ENCODE measurements at regions not wholly inside any gene's neighbourhood (a gene's known extent, or its start where the extent isn't known, plus 50 kb on each side); places are given as distances from the start of the nearest gene placed in this dataset.
"Not testable (repeated sequence)": the region's sequence is repeated elsewhere in the genome, so short reads cannot be mapped to it uniquely, and the experiment has no call there.

DNA sequence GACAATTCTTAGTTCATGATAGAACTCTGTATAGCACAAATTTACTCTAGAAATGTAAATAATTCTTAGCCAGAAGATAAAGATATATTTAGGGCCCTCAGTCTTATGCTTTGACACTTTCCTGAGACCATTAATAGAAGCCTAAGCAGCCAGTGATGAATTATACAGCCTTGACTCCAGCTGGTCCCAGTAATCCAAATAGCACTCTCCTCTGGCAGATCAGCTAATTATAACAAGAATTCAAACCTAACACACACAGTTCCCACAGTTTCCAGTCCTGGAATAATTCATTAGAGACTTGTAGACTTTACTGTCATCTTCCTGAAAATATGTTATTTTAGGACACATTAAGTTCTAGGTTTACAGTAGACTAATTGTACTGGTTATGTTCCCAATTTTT lies 50.4 kb downstream of the SHOC1 start:
- no peaks in the 10 kb centered on the region for H3K27me3 Mint-ChIP-seq (ENCODE audit: insufficient read depth, unreplicated experiment)
- POLR2A ChIA-PET: interaction anchor here (0.6 to 4.2 kb wide), 18 partner anchors 8 to 973 kb away, joined by 3 to 17 read pairs (median 5); partner anchors contain the start of genes DNAJC25, GNG10, HSDL2 and UGCG

DNA sequence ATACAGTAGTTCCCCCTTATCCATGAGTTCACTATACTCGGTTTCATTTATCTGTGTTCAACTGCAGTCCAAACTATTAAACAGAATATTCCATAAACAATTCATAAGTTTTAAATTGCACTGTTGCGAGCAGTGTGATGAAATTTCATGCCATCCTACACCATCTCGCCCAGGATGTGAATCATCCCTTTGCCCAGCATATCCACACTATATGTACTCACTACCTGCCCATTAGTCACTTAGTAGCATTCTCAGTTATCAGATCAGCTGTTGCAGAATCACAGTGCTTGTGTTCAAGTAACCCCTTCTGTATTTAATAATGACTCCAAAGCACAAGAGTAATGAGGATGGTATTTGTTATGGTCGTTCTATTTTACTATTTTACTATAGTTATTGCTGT lies 51.5 kb downstream of the SHOC1 start:
- TF ChIP-seq, protein P1, sequence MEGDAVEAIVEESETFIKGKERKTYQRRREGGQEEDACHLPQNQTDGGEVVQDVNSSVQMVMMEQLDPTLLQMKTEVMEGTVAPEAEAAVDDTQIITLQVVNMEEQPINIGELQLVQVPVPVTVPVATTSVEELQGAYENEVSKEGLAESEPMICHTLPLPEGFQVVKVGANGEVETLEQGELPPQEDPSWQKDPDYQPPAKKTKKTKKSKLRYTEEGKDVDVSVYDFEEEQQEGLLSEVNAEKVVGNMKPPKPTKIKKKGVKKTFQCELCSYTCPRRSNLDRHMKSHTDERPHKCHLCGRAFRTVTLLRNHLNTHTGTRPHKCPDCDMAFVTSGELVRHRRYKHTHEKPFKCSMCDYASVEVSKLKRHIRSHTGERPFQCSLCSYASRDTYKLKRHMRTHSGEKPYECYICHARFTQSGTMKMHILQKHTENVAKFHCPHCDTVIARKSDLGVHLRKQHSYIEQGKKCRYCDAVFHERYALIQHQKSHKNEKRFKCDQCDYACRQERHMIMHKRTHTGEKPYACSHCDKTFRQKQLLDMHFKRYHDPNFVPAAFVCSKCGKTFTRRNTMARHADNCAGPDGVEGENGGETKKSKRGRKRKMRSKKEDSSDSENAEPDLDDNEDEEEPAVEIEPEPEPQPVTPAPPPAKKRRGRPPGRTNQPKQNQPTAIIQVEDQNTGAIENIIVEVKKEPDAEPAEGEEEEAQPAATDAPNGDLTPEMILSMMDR (IDR thresholded peaks at IDR 0.05; ENCODE audit: unreplicated experiment): no peak
- ChIA-PET CTCF (interaction anchor here (0.6 to 1.8 kb wide), 6 partner anchors 12 to 355 kb away, joined by 3 to 7 read pairs (median 4); partner anchors contain the start of gene GNG10), POLR2A (interaction anchor here (0.8 to 4.2 kb wide), 23 partner anchors 10 to 974 kb away, joined by 3 to 17 read pairs (median 4); partner anchors contain the start of genes DNAJC25, GNG10, HSDL2 and UGCG)
- no TSS peak for BruUV-seq (replicated peaks)
- intact Hi-C loops (cut with micrococcal nuclease): loop anchor here (2.0 kb wide), 1 partner anchor 144 kb away; the partner anchor contains the start of gene PTGR1
- no peaks in the 10 kb centered on the region for H3K36me3 Mint-ChIP-seq (ENCODE audit: insufficient read depth, unreplicated experiment)
- peak; percentile 94 for DNase-seq (ENCODE audit: unreplicated experiment)
- H3K4me1 Mint-ChIP-seq (ENCODE audit: insufficient read depth, unreplicated experiment): peaks cover 17% of the 10 kb centered on the region
- H3K27ac Mint-ChIP-seq (ENCODE audit: low read depth, unreplicated experiment): peak overlapping the region; percentile 99
- H3K9me3 Mint-ChIP-seq (ENCODE audit: unreplicated experiment): no peaks in the 10 kb centered on the region
- peak overlapping the region; percentile 53 for H3K4me3 Mint-ChIP-seq (ENCODE audit: unreplicated experiment)
- no peaks in the 10 kb centered on the region for H3K27me3 Mint-ChIP-seq (ENCODE audit: insufficient read depth, unreplicated experiment)

More for the DNA sequence above, 50.4 kb downstream of the SHOC1 start:
- CTCF ChIA-PET: interaction anchor here (1.1 to 1.6 kb wide), 4 partner anchors 123 to 354 kb away, joined by 3 to 7 read pairs (median 3); no protein-coding TSS in a partner anchor
- TF ChIP-seq, protein P1 (IDR thresholded peaks at IDR 0.05; ENCODE audit: unreplicated experiment): no peak
- peaks cover 23% of the 10 kb centered on the region for H3K4me1 Mint-ChIP-seq (ENCODE audit: insufficient read depth, unreplicated experiment)
- H3K36me3 Mint-ChIP-seq (ENCODE audit: insufficient read depth, unreplicated experiment): no peaks in the 10 kb centered on the region
- intact Hi-C loops (cut with micrococcal nuclease): no loop called here
- no peak for DNase-seq (ENCODE audit: unreplicated experiment)
- no TSS peak for BruUV-seq (replicated peaks)
- peak overlapping the region; percentile 99 for H3K27ac Mint-ChIP-seq (ENCODE audit: low read depth, unreplicated experiment)
- H3K9me3 Mint-ChIP-seq (ENCODE audit: unreplicated experiment): peaks cover 6% of the 10 kb centered on the region
- H3K4me3 Mint-ChIP-seq (ENCODE audit: unreplicated experiment): no peak overlapping the region

DNA sequence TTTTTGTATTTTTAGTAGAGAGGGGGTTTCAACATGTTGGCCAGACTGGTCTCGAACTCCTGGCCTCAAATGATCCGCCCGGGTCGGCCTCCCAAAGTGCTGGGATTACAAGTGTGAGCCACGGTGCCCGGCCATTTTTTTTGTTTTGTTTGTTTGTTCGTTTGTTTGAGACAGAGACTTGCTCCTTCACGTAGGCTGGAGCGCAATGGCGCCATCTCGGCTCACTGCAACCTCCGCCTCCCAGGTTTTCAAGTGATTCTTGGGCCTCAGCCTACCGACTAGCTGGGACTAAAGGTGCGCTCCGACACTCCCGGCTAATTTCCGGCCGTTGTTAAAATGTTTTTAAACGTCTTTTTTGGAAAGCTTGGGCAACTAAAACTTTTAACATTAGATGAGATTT lies 54.0 kb downstream of the SHOC1 start:
- DNase-seq (ENCODE audit: unreplicated experiment): no peak
- TF ChIP-seq, protein P1 (IDR thresholded peaks at IDR 0.05; ENCODE audit: unreplicated experiment): no peak
- Mint-ChIP-seq H3K4me3 (ENCODE audit: unreplicated experiment) (no peak overlapping the region), H3K36me3 (ENCODE audit: insufficient read depth, unreplicated experiment) (peaks cover 3% of the 10 kb centered on the region), H3K9me3 (ENCODE audit: unreplicated experiment) (no peaks in the 10 kb centered on the region), H3K27me3 (ENCODE audit: insufficient read depth, unreplicated experiment) (no peaks in the 10 kb centered on the region), H3K4me1 (ENCODE audit: insufficient read depth, unreplicated experiment) (peaks cover 17% of the 10 kb centered on the region), H3K27ac (ENCODE audit: low read depth, unreplicated experiment) (no peak overlapping the region)
- intact Hi-C loops (cut with micrococcal nuclease): no loop called here
- CTCF ChIA-PET: interaction anchor here (0.7 kb wide), 1 partner anchor 223 kb away, joined by 4 read pairs; no protein-coding TSS in a partner anchor
- no TSS peak for BruUV-seq (replicated peaks)
- POLR2A ChIA-PET: interaction anchor here (0.7 to 3.6 kb wide), 3 partner anchors 12 to 109 kb away, joined by 3 to 15 read pairs (median 5); partner anchors contain the start of gene DNAJC25

DNA sequence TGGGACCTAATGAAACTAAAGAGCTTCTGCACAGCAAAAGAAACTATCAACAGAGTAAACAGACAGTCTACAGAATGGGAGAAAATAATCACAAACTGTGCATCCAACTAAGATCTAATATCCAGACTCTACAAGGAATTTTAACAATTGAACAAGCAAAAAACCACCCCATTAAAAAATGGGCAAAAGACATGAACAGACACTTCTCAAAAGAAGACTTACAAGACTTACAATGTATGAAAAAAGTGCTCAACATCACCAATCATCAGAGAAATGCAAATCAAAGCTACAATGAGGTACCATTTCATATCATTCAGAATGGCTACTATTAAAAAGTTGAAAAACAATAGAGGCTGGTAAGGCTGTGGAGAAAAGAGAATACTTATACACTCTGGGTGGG lies 58.0 kb downstream of the SHOC1 start:
- Mint-ChIP-seq H3K27me3 (ENCODE audit: insufficient read depth, unreplicated experiment) (no peaks in the 10 kb centered on the region), H3K4me1 (ENCODE audit: insufficient read depth, unreplicated experiment) (no peaks in the 10 kb centered on the region), H3K27ac (ENCODE audit: low read depth, unreplicated experiment) (no peak overlapping the region), H3K9me3 (ENCODE audit: unreplicated experiment) (peaks cover 5% of the 10 kb centered on the region), H3K36me3 (ENCODE audit: insufficient read depth, unreplicated experiment) (peaks cover 6% of the 10 kb centered on the region), H3K4me3 (ENCODE audit: unreplicated experiment) (no peak overlapping the region)
- no peak for DNase-seq (ENCODE audit: unreplicated experiment)
- no TSS peak for BruUV-seq (replicated peaks)
- TF ChIP-seq, protein P1 (IDR thresholded peaks at IDR 0.05; ENCODE audit: unreplicated experiment): no peak
- intact Hi-C loops (cut with micrococcal nuclease): no loop called here
- ChIA-PET POLR2A (no interaction called here), CTCF (no interaction called here)

DNA sequence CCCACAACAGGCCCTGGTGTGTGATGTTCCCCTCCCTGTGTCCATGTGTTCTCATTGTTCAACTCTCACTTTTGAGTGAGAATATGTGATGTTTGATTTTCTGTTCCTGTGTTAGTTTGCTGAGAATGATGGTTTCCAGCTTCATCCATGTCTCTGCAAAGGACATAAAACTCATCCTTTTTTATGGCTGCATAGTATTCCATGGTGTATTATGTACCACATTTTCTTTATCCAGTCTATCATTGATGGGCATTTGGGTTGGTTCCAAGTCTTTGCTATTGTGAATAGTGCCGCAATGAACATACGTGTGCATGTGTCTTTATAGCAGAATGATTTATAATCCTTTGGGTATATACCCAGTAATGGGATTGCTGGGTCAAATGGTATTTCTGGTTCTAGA lies 59.4 kb downstream of the SHOC1 start:
- H3K27me3 Mint-ChIP-seq (ENCODE audit: insufficient read depth, unreplicated experiment); H3K9me3 Mint-ChIP-seq (ENCODE audit: unreplicated experiment); BruUV-seq (replicated peaks); DNase-seq (ENCODE audit: unreplicated experiment); H3K27ac Mint-ChIP-seq (ENCODE audit: low read depth, unreplicated experiment); H3K4me1 Mint-ChIP-seq (ENCODE audit: insufficient read depth, unreplicated experiment); H3K4me3 Mint-ChIP-seq (ENCODE audit: unreplicated experiment); POLR2A ChIA-PET; H3K36me3 Mint-ChIP-seq (ENCODE audit: insufficient read depth, unreplicated experiment); intact Hi-C loops (cut with micrococcal nuclease): not testable (repeated sequence)
- CTCF ChIA-PET: interaction anchor here (0.6 kb wide), 2 partner anchors 65 to 349 kb away, joined by 3 to 4 read pairs; no protein-coding TSS in a partner anchor

Measured in MCF 10A (cell line).